Activated CD4-positive, alpha-beta T cell treated with anti-CD3 and anti-CD28 coated beads, Interleukin-2, amount 50 U/mL, for 4 hours (primary cell): ENCODE measurements at regions not wholly inside any gene's neighbourhood (a gene's known extent, or its start where the extent isn't known, plus 50 kb on each side); places are given as distances from the start of the nearest gene placed in this dataset.

Experiments
- DNase-seq, 2 experiments: peaks; one replicate each; pipeline ENCODE4 v3.0.0-alpha.2; 2020

GRCh38 chr6:113258771-113259170 lies 598.4 kb upstream of the MARCKS start:
- DNase-seq, result no peak

DNA sequence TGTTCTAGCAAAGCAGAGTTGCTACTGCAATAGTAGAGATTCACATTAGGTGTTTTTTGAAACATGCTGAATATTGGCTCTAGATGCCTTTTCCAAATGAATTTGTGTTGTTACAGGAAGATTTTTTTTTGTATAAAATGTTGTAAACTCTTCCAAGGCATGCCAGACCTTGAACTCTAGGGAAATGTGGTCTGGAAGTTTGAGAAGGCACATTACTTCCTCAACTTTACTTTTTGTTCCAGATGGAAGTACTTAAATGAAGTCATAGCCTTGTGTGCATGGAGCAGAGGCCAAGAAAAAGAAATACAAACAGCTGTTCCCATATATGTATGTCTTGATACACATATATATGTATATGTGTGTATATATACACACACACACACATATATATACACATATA lies 585.7 kb upstream of the MARCKS start:
- no peak for DNase-seq

DNA sequence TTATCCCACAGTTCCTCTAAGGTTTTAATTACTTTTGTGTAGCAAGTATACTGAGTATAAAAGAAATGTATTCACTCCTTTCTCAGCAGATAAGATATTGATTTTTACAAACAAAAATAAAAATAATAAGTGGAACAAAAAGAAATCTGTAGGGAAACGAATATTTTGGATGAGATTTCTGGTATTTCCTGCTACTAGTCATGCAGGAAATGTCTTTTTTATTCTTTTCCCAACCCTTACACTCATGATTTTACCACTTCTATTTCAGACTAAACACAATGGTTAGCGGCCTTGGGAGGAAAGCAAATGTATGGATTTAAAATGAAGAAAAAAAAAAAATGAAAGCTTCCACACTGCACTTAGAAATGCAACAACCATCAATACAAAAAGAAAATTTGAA lies 580.5 kb upstream of the MARCKS start:
- no peak for DNase-seq

- DNase-seq, result no peak
Measured at GRCh38 chr6:113277111-113277510, 580.0 kb upstream of the MARCKS start.

- DNase-seq, result no peak
Measured at GRCh38 chr6:113281014-113281413, 576.1 kb upstream of the MARCKS start.

DNA sequence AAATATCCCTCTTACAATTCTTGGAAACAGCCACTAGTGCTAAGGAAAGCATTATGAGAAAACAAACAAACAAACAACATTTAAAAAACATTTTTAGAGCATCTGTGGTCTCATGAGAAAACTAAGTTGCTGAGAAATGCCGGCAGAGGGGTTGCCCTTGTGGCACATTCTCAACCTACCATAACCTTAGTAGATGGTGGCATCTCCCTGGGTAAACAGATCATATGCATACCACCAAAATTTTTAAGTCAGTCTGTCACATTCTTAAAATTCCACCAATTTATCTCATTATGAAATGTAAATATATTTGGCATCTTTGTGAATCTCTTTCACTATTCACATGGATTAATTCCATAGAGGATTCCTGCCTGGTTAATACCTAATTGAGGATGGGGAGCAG lies 575.7 kb upstream of the MARCKS start:
- no peak for DNase-seq

- no peak for DNase-seq
Measured at GRCh38 chr6:113287396-113287795, 569.7 kb upstream of the MARCKS start.

GRCh38 chr6:113288409-113288808 lies 568.7 kb upstream of the MARCKS start:
- no peak for DNase-seq

- no peak for DNase-seq
Measured at GRCh38 chr6:113289166-113289565, 568.0 kb upstream of the MARCKS start.

DNA sequence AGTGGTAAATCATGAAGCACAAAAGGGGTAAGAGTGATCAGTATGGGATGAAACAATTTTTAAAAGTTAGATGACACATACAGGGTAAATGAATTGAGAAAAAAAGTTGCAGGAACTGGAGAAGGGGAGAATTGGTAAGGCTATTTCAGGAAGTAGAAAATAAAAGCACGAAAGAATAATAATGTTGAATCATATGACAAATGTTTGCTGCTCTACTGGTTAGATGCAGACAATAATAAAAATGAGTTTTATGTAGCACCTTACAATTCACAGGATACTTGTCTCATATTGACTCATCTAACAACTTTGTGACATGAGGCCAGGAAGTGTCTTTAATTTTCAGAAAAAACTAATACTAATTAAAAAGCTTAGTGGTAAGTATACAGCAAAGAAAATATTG lies 566.5 kb upstream of the MARCKS start:
- DNase-seq, result no peak

- DNase-seq, result no peak
Measured at GRCh38 chr6:113291751-113292445, 565.2 kb upstream of the MARCKS start.

DNA sequence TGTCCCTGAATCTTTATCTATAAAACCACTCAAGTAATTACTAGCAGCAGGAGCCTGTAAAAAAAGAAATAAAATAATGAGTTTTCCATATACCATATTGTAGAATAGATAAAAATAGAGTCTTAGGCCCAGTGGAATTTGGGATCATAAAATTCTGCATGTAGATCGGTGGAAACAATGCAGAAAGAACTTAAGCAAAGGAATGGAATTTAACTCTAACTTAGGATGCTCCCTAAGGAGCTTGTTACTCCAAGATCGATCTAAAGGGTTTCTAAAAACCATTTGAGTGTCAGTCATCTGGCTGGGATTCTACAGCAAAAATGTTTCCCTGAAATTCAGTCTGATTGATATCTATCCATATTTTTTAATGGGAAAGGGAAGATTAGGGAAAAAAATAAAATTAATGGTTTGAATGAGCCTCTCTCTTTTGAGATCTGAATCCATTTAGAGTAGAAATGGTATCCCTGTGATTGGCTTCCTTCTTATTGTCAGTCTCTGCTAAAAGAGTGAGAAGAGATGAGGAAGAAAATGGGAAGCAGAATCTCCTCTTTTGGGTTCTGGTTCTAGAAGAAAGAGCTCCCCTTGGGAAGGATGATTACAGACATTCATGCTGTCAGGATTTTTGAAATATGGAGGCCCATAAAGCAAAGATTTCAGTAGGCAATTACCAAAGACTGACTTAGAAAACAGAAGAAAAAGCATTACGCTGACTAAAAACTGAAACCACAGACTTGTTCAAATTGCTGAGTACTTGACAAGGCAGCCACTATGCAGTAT lies 564.3 kb upstream of the MARCKS start:
- DNase-seq, result no peak

DNA sequence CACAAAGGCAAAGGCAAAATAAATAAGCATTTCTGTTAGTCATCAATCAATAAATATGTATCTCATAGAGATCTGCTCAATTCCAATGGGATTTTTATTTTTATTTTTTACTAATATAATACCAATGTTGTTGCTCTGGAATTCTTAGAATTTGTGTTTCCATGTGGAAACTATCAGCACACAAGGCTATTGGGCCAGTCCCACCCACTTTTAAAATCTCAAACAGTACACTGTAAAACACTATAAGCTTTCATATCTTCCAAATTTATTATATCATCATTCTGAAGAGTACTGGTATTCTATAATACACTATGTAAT lies 563.8 kb upstream of the MARCKS start:
- no peak for DNase-seq

- DNase-seq, result no peak
Measured at GRCh38 chr6:113299531-113299930, 557.6 kb upstream of the MARCKS start.

DNA sequence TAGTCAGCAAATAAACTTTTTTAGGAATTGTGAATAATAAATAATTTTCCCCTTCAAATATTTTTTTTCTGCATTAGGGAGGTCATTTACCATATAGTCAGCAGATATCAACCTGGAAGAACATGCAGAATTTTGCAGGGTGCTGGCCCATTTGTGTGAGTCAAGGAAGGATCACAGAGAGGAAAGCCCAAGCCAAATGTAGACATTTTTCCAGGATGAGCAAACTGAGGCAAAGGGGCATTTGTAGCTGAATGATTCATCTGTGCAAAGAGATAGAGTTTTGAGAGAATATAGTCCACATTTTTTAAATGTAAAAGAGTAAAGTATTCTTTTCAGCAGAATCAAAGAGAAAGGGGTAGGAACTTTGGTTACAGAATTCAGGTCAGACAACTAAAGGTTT lies 555.5 kb upstream of the MARCKS start:
- DNase-seq, result no peak

GRCh38 chr6:113304116-113304515 lies 553.0 kb upstream of the MARCKS start:
- DNase-seq, result no peak

DNA sequence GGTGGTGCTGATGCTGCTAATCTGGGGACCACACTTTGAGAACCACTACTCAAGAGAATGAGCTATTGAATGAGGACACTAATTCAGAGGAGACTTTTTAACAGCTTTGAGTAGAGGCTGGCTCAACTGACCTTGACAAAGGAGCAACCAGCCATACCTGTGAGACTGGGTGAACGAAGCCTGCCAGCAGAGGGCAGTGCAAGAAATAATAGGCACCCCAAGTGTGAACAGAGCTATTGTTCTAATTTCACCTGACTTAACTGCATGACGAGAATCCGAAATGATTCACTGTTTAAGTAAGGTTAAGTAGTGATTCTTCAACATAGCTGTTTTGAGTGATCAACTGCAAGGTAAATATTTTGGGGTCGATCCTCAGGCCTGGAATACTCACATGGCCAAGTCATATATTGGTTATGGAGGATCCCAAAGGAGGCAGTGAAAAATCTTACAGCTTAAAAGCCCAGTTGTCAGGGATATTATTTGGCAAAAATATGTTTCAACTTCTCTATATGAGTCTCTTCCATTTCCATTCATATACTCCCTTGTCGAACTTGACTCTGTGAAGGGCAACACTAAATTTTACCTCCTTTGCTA lies 550.5 kb upstream of the MARCKS start:
- peak; percentile 6 to 20 for DNase-seq

DNA sequence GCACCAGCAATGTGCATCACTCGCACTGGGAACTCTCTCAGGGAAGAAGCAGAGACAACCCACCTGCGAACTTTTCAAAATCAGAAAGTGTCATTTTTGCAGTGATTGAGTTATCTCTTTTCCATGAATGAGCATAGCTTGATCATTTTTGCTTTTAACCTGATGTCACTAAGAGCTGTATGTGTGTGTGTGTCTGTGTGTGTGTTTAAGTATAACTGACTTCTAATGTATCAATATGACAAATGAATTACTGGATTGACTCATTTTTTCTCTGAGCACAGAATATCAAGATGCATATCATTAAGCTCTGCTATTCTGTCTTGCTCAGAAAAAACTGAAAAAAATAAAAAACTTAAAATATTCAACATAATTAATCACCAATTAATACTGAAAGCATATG lies 548.9 kb upstream of the MARCKS start:
- no peak for DNase-seq

DNA sequence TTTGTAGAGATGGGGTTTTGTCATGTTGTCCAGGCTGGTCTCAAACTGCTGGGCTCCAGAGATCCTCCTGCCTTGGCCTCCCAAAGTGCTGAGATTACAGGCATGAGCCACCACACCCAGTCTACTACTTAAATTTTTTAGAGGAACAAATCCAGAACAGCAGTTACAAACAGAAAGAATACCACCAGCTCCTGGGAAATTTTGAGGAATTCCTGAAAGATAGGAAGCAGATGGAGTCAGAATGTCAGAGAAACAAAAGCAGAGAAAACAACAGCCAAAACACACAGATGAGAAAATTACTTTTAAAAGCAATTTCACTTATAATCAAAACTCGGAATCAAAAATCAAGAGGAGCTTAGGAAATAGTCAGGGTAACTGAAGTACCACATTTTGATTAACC lies 543.3 kb upstream of the MARCKS start:
- DNase-seq, result no peak

- no peak for DNase-seq
Measured at GRCh38 chr6:113315165-113315564, 542.0 kb upstream of the MARCKS start.

- no peak for DNase-seq
Measured at GRCh38 chr6:113315879-113316278, 541.3 kb upstream of the MARCKS start.

DNA sequence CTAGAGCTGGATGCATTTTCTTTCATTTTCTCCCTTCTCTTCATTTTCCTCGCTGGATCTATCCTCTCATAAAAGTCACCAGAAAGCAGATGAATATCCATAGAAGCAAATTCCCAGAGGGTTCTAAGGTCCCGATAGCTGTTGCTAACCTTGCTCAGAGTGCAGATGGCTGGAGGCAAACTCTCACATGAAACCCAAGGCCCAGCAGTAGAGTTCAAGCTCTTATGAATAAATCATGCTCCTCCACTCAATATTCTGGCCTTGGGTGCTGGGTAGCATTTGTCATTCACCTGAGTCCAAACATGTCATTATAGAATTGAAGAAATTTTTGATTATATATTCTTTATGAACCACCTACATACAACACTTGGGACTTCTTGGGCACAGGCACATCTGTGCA lies 539.7 kb upstream of the MARCKS start:
- no peak for DNase-seq

- no peak for DNase-seq
Measured at GRCh38 chr6:113317891-113318574, 539.1 kb upstream of the MARCKS start.

DNA sequence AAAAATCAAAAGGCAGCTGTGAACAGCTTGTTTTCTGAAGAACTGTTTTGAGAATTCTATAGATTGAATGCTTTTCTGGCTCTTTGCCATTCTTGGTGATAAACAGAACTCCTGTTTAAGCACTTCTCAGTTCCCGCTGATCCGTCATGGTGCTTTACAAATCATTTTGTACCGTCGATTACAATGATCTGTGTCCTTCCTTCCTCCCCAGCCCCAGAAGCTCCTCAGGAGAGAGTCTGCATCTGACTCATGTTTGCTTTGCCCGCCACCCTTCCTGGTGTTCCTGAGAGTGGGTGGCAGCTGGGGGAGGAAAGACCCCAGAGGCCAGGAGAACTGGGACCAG lies 538.6 kb upstream of the MARCKS start:
- DNase-seq, result no peak
